PC-3 (cell line): ENCODE measurements at regions not wholly inside any gene's neighbourhood (a gene's known extent, or its start where the extent isn't known, plus 50 kb on each side); places are given as distances from the start of the nearest gene placed in this dataset.

Source experiments
- EZH2 ChIP-seq: fragments of 300-600 bp; sonication (generic); IDR thresholded peaks from one replicate; pipeline ENCODE4 v1.6.1; 2017; ENCODE audit warnings: antibody characterized with exemption, mild to moderate bottlenecking, low read length; ENCODE audit not compliant: unreplicated experiment
- EZH2phosphoT487 ChIP-seq: fragments of 300-600 bp; sonication (generic); IDR thresholded peaks from 2 replicates; pipeline ENCODE4 v1.6.1; 2018; ENCODE audit warnings: mild to moderate bottlenecking, antibody characterized with exemption, low read length, borderline replicate concordance
- TF ChIP-seq, protein P1 (sequence below): fragments of 300-600 bp; sonication (generic); conservative IDR thresholded peaks from 2 replicates; pipeline ENCODE4 v1.5.1; 2017; ENCODE audit warnings: antibody characterized with exemption, low read depth, mild to moderate bottlenecking, low read length

DNA sequence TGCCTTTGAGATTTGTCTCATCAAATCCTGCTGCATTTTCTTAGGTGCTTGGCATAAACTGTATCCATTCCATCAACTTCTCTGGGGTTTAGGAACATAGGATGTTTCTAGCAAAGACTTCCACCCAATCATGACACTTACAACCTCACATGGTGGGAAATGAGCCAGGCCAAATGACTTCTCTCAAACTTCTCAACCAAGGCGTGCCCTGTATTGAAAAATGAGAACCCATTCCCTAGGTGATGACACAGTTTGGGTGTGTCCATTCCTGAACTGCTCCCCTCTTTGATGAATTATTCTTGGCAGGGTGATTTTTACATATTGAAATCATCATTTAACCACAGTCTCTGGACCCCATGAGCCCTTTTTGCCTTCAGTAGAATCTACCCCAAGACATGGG, 161.1 kb downstream of the EN1 start:
- TF ChIP-seq, protein P1, sequence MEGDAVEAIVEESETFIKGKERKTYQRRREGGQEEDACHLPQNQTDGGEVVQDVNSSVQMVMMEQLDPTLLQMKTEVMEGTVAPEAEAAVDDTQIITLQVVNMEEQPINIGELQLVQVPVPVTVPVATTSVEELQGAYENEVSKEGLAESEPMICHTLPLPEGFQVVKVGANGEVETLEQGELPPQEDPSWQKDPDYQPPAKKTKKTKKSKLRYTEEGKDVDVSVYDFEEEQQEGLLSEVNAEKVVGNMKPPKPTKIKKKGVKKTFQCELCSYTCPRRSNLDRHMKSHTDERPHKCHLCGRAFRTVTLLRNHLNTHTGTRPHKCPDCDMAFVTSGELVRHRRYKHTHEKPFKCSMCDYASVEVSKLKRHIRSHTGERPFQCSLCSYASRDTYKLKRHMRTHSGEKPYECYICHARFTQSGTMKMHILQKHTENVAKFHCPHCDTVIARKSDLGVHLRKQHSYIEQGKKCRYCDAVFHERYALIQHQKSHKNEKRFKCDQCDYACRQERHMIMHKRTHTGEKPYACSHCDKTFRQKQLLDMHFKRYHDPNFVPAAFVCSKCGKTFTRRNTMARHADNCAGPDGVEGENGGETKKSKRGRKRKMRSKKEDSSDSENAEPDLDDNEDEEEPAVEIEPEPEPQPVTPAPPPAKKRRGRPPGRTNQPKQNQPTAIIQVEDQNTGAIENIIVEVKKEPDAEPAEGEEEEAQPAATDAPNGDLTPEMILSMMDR = no peak
- TF ChIP-seq EZH2 (no peak), EZH2phosphoT487 (no peak)
